Inferior parietal cortex (tissue), 1 donor: ENCODE measurements at regions not wholly inside any gene's neighbourhood (a gene's known extent, or its start where the extent isn't known, plus 50 kb on each side); places are given as distances from the start of the nearest gene placed in this dataset.

ENCODE experiments used
- DNase-seq: peaks from one replicate; pipeline ENCODE4 v3.0.0-alpha.2; 2016; ENCODE audit errors: extremely low spot score

GRCh38 chr5:114153833-114154232 is 208.0 kb upstream of the KCNN2 start:
- no peak for DNase-seq

- DNase-seq = no peak
Observed at GRCh38 chr5:114166081-114166480, 195.8 kb upstream of the KCNN2 start.

- no peak for DNase-seq
Observed at GRCh38 chr5:114174131-114174530, 187.7 kb upstream of the KCNN2 start.

- no peak for DNase-seq
Observed at GRCh38 chr5:114174837-114175236, 187.0 kb upstream of the KCNN2 start.

- no peak for DNase-seq
Observed at GRCh38 chr5:114176356-114176755, 185.5 kb upstream of the KCNN2 start.

- no peak for DNase-seq
Observed at GRCh38 chr5:114179134-114179533, 182.7 kb upstream of the KCNN2 start.

GRCh38 chr5:114184006-114184405 is 177.9 kb upstream of the KCNN2 start:
- no peak for DNase-seq

GRCh38 chr5:114185274-114185673 is 176.6 kb upstream of the KCNN2 start:
- DNase-seq = no peak

- DNase-seq = no peak
Observed at GRCh38 chr5:114191441-114191840, 170.4 kb upstream of the KCNN2 start.

GRCh38 chr5:114192108-114192507 is 169.8 kb upstream of the KCNN2 start:
- no peak for DNase-seq

- DNase-seq = no peak
Observed at GRCh38 chr5:114201332-114201731, 160.5 kb upstream of the KCNN2 start.

GRCh38 chr5:114204923-114205322 is 156.9 kb upstream of the KCNN2 start:
- no peak for DNase-seq

- no peak for DNase-seq
Observed at GRCh38 chr5:114206640-114207039, 155.2 kb upstream of the KCNN2 start.

- DNase-seq = no peak
Observed at GRCh38 chr5:114207615-114208014, 154.3 kb upstream of the KCNN2 start.

GRCh38 chr5:114208120-114208519 is 153.8 kb upstream of the KCNN2 start:
- no peak for DNase-seq

- DNase-seq = no peak
Observed at GRCh38 chr5:114208588-114208987, 153.3 kb upstream of the KCNN2 start.

GRCh38 chr5:114210662-114211061 is 151.2 kb upstream of the KCNN2 start:
- no peak for DNase-seq

GRCh38 chr5:114221807-114222206 is 140.1 kb upstream of the KCNN2 start:
- no peak for DNase-seq

- DNase-seq = no peak
Observed at GRCh38 chr5:114223866-114224265, 138.0 kb upstream of the KCNN2 start.

- DNase-seq = no peak
Observed at GRCh38 chr5:114237766-114238165, 124.1 kb upstream of the KCNN2 start.

GRCh38 chr5:114238771-114239313 is 123.0 kb upstream of the KCNN2 start:
- DNase-seq = no peak

GRCh38 chr5:114243281-114243971 is 118.4 kb upstream of the KCNN2 start:
- no peak for DNase-seq

GRCh38 chr5:114243972-114244317 is 117.9 kb upstream of the KCNN2 start:
- DNase-seq = no peak

GRCh38 chr5:114249823-114250222 is 112.0 kb upstream of the KCNN2 start:
- DNase-seq = no peak
